Neural progenitor cell (in vitro differentiated cells): ENCODE measurements at regions not wholly inside any gene's neighbourhood (a gene's known extent, or its start where the extent isn't known, plus 50 kb on each side); places are given as distances from the start of the nearest gene placed in this dataset.
"Not testable (repeated sequence)": the region's sequence is repeated elsewhere in the genome, so short reads cannot be mapped to it uniquely, and the experiment has no call there.

Source experiments
- DNase-seq: peaks from one replicate; pipeline ENCODE4 v3.0.0-alpha.2; 2016; ENCODE audit warnings: low spot score
- H2AFZ ChIP-seq: fragments of 200-600 bp; sonication (generic); replicated peaks from 2 replicates; pipeline ENCODE4 v1.6.1; 2016; ENCODE audit warnings: antibody characterized with exemption
- H3F3A ChIP-seq: fragments of 200-600 bp; sonication (generic); 2 replicates; pipeline ENCODE4 v1.6.1; 2016; ENCODE audit warnings: antibody characterized with exemption, low read depth
- H3K27ac ChIP-seq: fragments of 200-600 bp; sonication (generic); 2 replicates; pipeline ENCODE4 v1.5.1; 2016; ENCODE audit warnings: mild to moderate bottlenecking
- H3K27me3 ChIP-seq: fragments of 200-600 bp; sonication (generic); 2 replicates; pipeline ENCODE4 v1.6.1; 2016; ENCODE audit warnings: mild to moderate bottlenecking, moderate library complexity
- H3K36me3 ChIP-seq: fragments of 200-600 bp; sonication (generic); 2 replicates; pipeline ENCODE4 v1.5.1; 2016
- H3K4me1 ChIP-seq: fragments of 200-600 bp; sonication (generic); 2 replicates; pipeline ENCODE4 v1.6.1; 2016; ENCODE audit warnings: mixed run types
- H3K4me2 ChIP-seq: fragments of 200-600 bp; sonication (generic); 2 replicates; pipeline ENCODE4 v1.6.1; 2016
- H3K4me3 ChIP-seq: fragments of 200-600 bp; sonication (generic); 2 replicates; pipeline ENCODE4 v1.5.1; 2016
- H3K79me2 ChIP-seq: fragments of 200-600 bp; sonication (generic); 2 replicates; pipeline ENCODE4 v1.6.1; 2016; ENCODE audit warnings: low read depth
- H3K9ac ChIP-seq: fragments of 200-600 bp; sonication (generic); 2 replicates; pipeline ENCODE4 v1.6.1; 2016
- H3K9me3 ChIP-seq: fragments of 200-600 bp; sonication (generic); 2 replicates; pipeline ENCODE4 v1.5.1; 2016; ENCODE audit warnings: low read depth
- H4K20me1 ChIP-seq: fragments of 200-600 bp; sonication (generic); 2 replicates; pipeline ENCODE4 v1.6.1; 2016; ENCODE audit warnings: low read depth
- H3K27ac Mint-ChIP-seq: 3 replicates; pipeline ENCODE4 v1.8.0; 2021; ENCODE audit warnings: mixed read lengths
- H3K27me3 Mint-ChIP-seq: 2 replicates; pipeline ENCODE4 v1.8.0; 2022; ENCODE audit warnings: low read depth, mild to moderate bottlenecking, inconsistent platforms, moderate library complexity, mixed read lengths; ENCODE audit not compliant: insufficient read depth
- H3K36me3 Mint-ChIP-seq: 3 replicates; pipeline ENCODE4 v1.8.0; 2021; ENCODE audit warnings: mixed read lengths
- H3K4me1 Mint-ChIP-seq: 3 replicates; pipeline ENCODE4 v1.8.0; 2021; ENCODE audit warnings: mixed read lengths
- H3K4me3 Mint-ChIP-seq: 3 replicates; pipeline ENCODE4 v1.8.0; 2021; ENCODE audit warnings: mild to moderate bottlenecking, moderate library complexity, mixed read lengths
- H3K9me3 Mint-ChIP-seq: 3 replicates; pipeline ENCODE4 v1.8.0; 2020; ENCODE audit warnings: mixed read lengths
- EZH2 ChIP-seq: fragments of 200-600 bp; sonication (generic); IDR thresholded peaks from 2 replicates; pipeline ENCODE4 v1.6.1; 2017; ENCODE audit warnings: antibody characterized with exemption, mild to moderate bottlenecking, moderate library complexity
- EZH2phosphoT487 ChIP-seq: fragments of 200-600 bp; sonication (generic); IDR thresholded peaks from 2 replicates; pipeline ENCODE4 v1.6.1; 2017; ENCODE audit warnings: antibody characterized with exemption
- TF ChIP-seq, protein P1 (sequence below): fragments of 200-600 bp; sonication (generic); IDR thresholded peaks from 2 replicates; pipeline ENCODE4 v1.5.1; 2017; ENCODE audit warnings: antibody characterized with exemption, mild to moderate bottlenecking

DNA sequence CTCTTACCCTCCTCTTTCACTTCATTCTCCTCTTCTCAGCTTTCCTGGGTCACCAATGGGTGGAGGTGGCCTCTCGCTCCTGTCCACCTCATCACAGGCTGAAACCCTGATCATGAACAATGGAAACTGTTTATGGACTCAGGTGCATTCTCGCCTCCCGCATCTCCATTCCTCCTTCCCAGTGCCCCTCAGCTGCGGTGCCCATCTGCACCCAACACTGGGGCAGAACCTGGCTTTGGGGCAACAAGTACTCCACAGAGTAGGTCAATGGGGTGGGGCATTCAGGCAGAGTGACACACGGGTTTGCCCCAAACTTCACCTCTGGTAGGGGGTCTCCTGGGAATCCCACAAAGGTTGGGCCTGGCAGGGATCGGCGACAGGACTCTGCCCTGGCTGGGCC lies 199.5 kb downstream of the RTP5 start:
- H3K27me3 Mint-ChIP-seq = peaks cover 2% of the 10 kb centered on the region

GRCh38 chr2:242069938-242070395 lies 200.4 kb downstream of the RTP5 start:
- not testable (repeated sequence) for H3K9me3 Mint-ChIP-seq, H3K9me3 ChIP-seq, H3K27ac Mint-ChIP-seq, H3K27me3 ChIP-seq, H3K4me2 ChIP-seq, H2AFZ ChIP-seq, H3K36me3 ChIP-seq, H3K36me3 Mint-ChIP-seq, H3F3A ChIP-seq, DNase-seq, H3K4me3 ChIP-seq, H3K79me2 ChIP-seq, H3K4me1 ChIP-seq, H3K27ac ChIP-seq, H3K27me3 Mint-ChIP-seq, H4K20me1 ChIP-seq, H3K4me3 Mint-ChIP-seq, H3K9ac ChIP-seq
- H3K4me1 Mint-ChIP-seq = peaks cover 12% of the 10 kb centered on the region

More for the DNA sequence above, 199.5 kb downstream of the RTP5 start:
- peaks cover 5% of the 10 kb centered on the region for H3K9me3 Mint-ChIP-seq
- Histone ChIP-seq H3K4me2 (no peak overlapping the region), H3K79me2 (no peaks in the 10 kb centered on the region), H3K27ac (no peak overlapping the region), H2AFZ (no peak overlapping the region), H3K4me1 (peaks cover 1% of the 10 kb centered on the region), H3K9ac (no peak overlapping the region), H3K27me3 (no peaks in the 10 kb centered on the region), H3F3A (peaks cover 2% of the 10 kb centered on the region), H3K36me3 (no peaks in the 10 kb centered on the region), H3K4me3 (no peak overlapping the region), H4K20me1 (no peaks in the 10 kb centered on the region), H3K9me3 (no peaks in the 10 kb centered on the region)
- no peak for TF ChIP-seq EZH2
- TF ChIP-seq EZH2phosphoT487 = no peak
- TF ChIP-seq, protein P1, sequence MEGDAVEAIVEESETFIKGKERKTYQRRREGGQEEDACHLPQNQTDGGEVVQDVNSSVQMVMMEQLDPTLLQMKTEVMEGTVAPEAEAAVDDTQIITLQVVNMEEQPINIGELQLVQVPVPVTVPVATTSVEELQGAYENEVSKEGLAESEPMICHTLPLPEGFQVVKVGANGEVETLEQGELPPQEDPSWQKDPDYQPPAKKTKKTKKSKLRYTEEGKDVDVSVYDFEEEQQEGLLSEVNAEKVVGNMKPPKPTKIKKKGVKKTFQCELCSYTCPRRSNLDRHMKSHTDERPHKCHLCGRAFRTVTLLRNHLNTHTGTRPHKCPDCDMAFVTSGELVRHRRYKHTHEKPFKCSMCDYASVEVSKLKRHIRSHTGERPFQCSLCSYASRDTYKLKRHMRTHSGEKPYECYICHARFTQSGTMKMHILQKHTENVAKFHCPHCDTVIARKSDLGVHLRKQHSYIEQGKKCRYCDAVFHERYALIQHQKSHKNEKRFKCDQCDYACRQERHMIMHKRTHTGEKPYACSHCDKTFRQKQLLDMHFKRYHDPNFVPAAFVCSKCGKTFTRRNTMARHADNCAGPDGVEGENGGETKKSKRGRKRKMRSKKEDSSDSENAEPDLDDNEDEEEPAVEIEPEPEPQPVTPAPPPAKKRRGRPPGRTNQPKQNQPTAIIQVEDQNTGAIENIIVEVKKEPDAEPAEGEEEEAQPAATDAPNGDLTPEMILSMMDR = no peak
- no peak overlapping the region for H3K4me3 Mint-ChIP-seq
- H3K27ac Mint-ChIP-seq = no peak overlapping the region
- H3K36me3 Mint-ChIP-seq = no peaks in the 10 kb centered on the region
- peaks cover 12% of the 10 kb centered on the region for H3K4me1 Mint-ChIP-seq
- DNase-seq = no peak

- H2AFZ ChIP-seq, H3K9ac ChIP-seq, H4K20me1 ChIP-seq, H3K36me3 Mint-ChIP-seq, H3K36me3 ChIP-seq, H3K4me3 ChIP-seq, H3K9me3 ChIP-seq, H3K27me3 ChIP-seq, H3F3A ChIP-seq, DNase-seq, H3K9me3 Mint-ChIP-seq, H3K4me3 Mint-ChIP-seq, H3K27ac ChIP-seq, H3K4me2 ChIP-seq, H3K4me1 ChIP-seq, H3K79me2 ChIP-seq, H3K27me3 Mint-ChIP-seq: not testable (repeated sequence)
- Mint-ChIP-seq H3K4me1 (peaks cover 12% of the 10 kb centered on the region), H3K27ac (peak overlapping the region; percentile 57)
Observed at GRCh38 chr2:242070726-242071125, 201.2 kb downstream of the RTP5 start.

GRCh38 chr2:242071377-242071776 lies 201.8 kb downstream of the RTP5 start:
- not testable (repeated sequence) for H3K9me3 ChIP-seq, H3K27me3 Mint-ChIP-seq, H3K9me3 Mint-ChIP-seq, H2AFZ ChIP-seq, H3K4me2 ChIP-seq, H3K27me3 ChIP-seq, H3K27ac Mint-ChIP-seq, H3K4me3 ChIP-seq, DNase-seq, H3K4me1 ChIP-seq, H3K9ac ChIP-seq, H3K36me3 Mint-ChIP-seq, H3F3A ChIP-seq, H3K36me3 ChIP-seq, H3K27ac ChIP-seq, H3K79me2 ChIP-seq, H4K20me1 ChIP-seq, H3K4me3 Mint-ChIP-seq
- H3K4me1 Mint-ChIP-seq = peaks cover 12% of the 10 kb centered on the region

GRCh38 chr2:242071936-242072335 lies 202.4 kb downstream of the RTP5 start:
- not testable (repeated sequence) for H3K36me3 ChIP-seq, H3K4me1 ChIP-seq, DNase-seq, H3K27me3 Mint-ChIP-seq, H3K9me3 ChIP-seq, H4K20me1 ChIP-seq, H3K4me3 ChIP-seq, H3K9ac ChIP-seq, H3F3A ChIP-seq, H3K4me2 ChIP-seq, H3K4me3 Mint-ChIP-seq, H3K27me3 ChIP-seq, H3K27ac Mint-ChIP-seq, H3K9me3 Mint-ChIP-seq, H3K36me3 Mint-ChIP-seq, H3K27ac ChIP-seq, H3K79me2 ChIP-seq, H2AFZ ChIP-seq
- peaks cover 12% of the 10 kb centered on the region for H3K4me1 Mint-ChIP-seq
